WTC11 (cell line): ENCODE measurements at regions not wholly inside any gene's neighbourhood (a gene's known extent, or its start where the extent isn't known, plus 50 kb on each side); places are given as distances from the start of the nearest gene placed in this dataset.

ENCODE experiments used
- AR ChIP-seq: fragments of 250-450 bp; sonication (Bioruptor Pico); IDR thresholded peaks from 2 replicates; pipeline ENCODE4 v1.9.0; 2021; ENCODE audit warnings: mild to moderate bottlenecking
- ATF3 ChIP-seq: sonication (generic); formaldehyde crosslinking; conservative IDR thresholded peaks from 2 replicates; pipeline ENCODE4 v1.8.1; 2022; ENCODE audit warnings: mild to moderate bottlenecking, missing genetic modification reagents
- E2F5 ChIP-seq: sonication (generic); formaldehyde crosslinking; IDR thresholded peaks from 2 replicates; pipeline ENCODE4 v1.8.1; 2022; ENCODE audit warnings: mild to moderate bottlenecking, moderate library complexity, missing genetic modification reagents
- ERG ChIP-seq: fragments of 250-450 bp; sonication (Bioruptor Pico); IDR thresholded peaks from 2 replicates; pipeline ENCODE4 v1.8.0; 2021; ENCODE audit warnings: mild to moderate bottlenecking
- FOXP4 ChIP-seq: sonication (generic); formaldehyde crosslinking; IDR thresholded peaks from 2 replicates; pipeline ENCODE4 v1.8.0; 2022; ENCODE audit warnings: mild to moderate bottlenecking, missing genetic modification reagents
- OVOL2 ChIP-seq: fragments of 250-450 bp; sonication (Bioruptor Pico); IDR thresholded peaks from 2 replicates; pipeline ENCODE4 v1.9.0; 2021; ENCODE audit warnings: mild to moderate bottlenecking, borderline replicate concordance
- PRDM15 ChIP-seq: sonication (generic); formaldehyde crosslinking; IDR thresholded peaks from 2 replicates; pipeline ENCODE4 v1.8.0; 2022; ENCODE audit warnings: missing genetic modification reagents
- RELA ChIP-seq: sonication (generic); formaldehyde crosslinking; IDR thresholded peaks from 2 replicates; pipeline ENCODE4 v1.8.1; 2022; ENCODE audit warnings: missing genetic modification reagents, mild to moderate bottlenecking, borderline replicate concordance
- ZNF121 ChIP-seq: sonication (generic); formaldehyde crosslinking; IDR thresholded peaks from 2 replicates; pipeline ENCODE4 v1.8.0; 2023; ENCODE audit warnings: missing genetic modification reagents
- ZNF138 ChIP-seq: sonication (generic); formaldehyde crosslinking; conservative IDR thresholded peaks from 2 replicates; pipeline ENCODE4 v1.8.1; 2022; ENCODE audit warnings: mild to moderate bottlenecking, moderate library complexity, missing genetic modification reagents
- ZNF317 ChIP-seq: sonication (generic); formaldehyde crosslinking; IDR thresholded peaks from 2 replicates; pipeline ENCODE4 v1.8.1; 2023; ENCODE audit warnings: low read depth, mild to moderate bottlenecking, moderate library complexity, missing genetic modification reagents, borderline replicate concordance
- ZNF532 ChIP-seq: fragments of 250-450 bp; sonication (Bioruptor Pico); IDR thresholded peaks from 2 replicates; pipeline ENCODE4 v1.9.0; 2021; ENCODE audit warnings: mild to moderate bottlenecking, borderline replicate concordance

- TF ChIP-seq ERG (CRISPR knock-in tag) = no peak
- TF ChIP-seq ZNF121 = no peak
- TF ChIP-seq ZNF317 (CRISPR knock-in tag) = no peak
- no peak for TF ChIP-seq AR (CRISPR knock-in tag)
- no peak for TF ChIP-seq E2F5 (CRISPR knock-in tag)
- TF ChIP-seq ATF3 (CRISPR knock-in tag) = no peak
- TF ChIP-seq ZNF138 (CRISPR knock-in tag) = no peak
- TF ChIP-seq RELA (CRISPR knock-in tag) = no peak
- no peak for TF ChIP-seq FOXP4 (CRISPR knock-in tag)
- TF ChIP-seq PRDM15 (CRISPR knock-in tag) = no peak
- no peak for TF ChIP-seq OVOL2
- TF ChIP-seq ZNF532 = no peak
- TF ChIP-seq, all 79 proteins: peak for 0
Measured at GRCh38 chr6:139776041-139776440, 401.6 kb upstream of the CITED2 start (continued).
